HG03135 (cell line): ENCODE measurements at regions not wholly inside any gene's neighbourhood (a gene's known extent, or its start where the extent isn't known, plus 50 kb on each side); places are given as distances from the start of the nearest gene placed in this dataset.
"Not testable (repeated sequence)": the region's sequence is repeated elsewhere in the genome, so short reads cannot be mapped to it uniquely, and the experiment has no call there.

Experiments
- ATAC-seq: cut with Tn5 transposase; IDR thresholded peaks from one replicate; pipeline ENCODE4 v1.9.1; 2021; ENCODE audit warnings: mild to moderate bottlenecking, moderate library complexity; ENCODE audit not compliant: unreplicated experiment

DNA sequence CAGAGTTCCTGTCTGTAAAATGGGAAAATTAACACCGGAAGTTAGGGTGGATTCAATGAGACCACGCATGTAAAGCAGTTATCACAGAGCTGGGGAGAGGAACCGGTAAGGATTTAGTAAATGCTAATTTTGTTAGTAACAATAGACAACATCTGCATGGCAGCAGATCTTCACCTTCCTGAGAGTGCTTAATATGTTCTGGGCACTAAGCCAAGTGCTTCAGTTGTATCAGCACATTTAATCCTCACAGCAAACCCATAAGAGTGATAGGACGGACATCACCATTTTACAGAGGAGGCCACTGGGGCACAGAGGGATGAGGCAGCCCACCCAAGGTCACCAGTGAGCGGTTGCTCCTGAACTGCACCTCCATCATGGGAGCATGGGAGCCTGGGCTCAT, 189.4 kb downstream of the WNT5A start:
- no peak for ATAC-seq

DNA sequence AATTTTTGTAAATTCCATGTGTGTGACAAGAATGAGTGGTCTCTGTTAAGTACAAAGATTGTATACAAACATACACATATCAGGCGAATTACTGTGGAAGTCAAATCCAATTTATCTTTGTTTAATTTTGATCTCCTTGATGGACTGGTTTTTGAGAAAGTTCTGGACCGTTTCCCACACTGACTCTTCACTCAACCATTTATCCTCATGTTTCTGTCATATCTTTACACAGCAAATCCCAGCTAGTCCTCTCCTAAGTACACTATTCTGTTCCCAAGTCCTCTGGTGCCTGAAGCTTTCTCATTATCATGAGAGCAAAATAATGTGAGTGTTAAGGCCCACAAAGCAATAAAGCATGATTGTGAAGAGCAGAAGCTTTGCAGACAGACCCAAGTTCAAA, 189.9 kb downstream of the WNT5A start:
- ATAC-seq, result no peak

DNA sequence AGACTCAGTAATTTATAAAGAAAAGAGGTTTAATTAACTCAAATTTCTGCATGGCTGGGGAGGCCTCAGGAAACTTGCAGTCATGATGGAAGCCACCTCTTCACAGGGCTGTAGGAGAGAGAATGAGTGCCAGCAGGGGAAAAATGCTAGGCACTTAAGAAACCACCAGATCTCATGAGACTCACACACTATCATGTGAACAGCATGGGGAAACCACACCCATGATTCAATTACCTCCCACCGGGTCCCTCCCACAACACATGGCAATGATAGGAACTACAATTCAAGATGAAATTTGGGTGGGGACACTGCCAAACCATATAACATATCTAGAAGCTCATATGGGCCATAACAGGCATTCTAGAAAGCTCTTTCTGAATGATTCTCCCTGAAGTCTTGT, 190.3 kb downstream of the WNT5A start:
- no peak for ATAC-seq

DNA sequence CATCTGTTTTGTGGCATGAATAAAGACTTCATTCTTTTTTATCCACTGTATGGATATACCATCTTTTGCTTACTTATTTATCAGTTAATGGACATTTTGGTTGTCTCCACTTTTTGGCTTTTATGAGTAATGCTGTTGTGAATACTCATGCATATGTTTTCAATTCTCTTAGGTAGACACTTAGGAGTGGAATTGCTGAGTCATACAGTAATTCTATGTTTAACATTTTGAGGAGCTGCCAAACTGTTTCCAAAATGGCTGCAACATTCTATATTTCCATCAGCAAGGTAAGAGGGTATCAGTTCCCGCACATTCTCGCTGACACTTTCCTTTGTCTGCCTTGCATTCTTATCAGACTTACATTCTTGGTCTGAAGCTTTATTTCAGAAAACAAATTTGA, 191.1 kb downstream of the WNT5A start:
- no peak for ATAC-seq

DNA sequence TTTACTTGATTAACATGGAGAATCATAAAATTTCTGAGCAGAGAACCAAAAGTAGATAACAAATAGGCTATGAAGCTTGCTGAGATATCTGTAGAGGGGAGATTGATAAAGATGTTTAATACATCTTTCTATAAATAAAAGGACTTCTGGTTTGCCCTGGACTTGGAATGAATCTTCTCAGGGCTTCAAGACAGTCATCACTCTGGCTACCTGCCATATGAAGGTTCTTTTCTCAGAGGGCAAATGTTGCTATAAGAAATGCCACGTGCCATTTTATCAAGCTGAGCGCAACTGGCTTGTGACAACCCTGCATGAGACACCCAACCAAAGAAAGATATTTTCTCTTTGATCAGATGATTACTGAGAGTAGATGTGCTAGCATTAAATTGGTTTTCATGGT, 192.5 kb downstream of the WNT5A start:
- ATAC-seq, result no peak

DNA sequence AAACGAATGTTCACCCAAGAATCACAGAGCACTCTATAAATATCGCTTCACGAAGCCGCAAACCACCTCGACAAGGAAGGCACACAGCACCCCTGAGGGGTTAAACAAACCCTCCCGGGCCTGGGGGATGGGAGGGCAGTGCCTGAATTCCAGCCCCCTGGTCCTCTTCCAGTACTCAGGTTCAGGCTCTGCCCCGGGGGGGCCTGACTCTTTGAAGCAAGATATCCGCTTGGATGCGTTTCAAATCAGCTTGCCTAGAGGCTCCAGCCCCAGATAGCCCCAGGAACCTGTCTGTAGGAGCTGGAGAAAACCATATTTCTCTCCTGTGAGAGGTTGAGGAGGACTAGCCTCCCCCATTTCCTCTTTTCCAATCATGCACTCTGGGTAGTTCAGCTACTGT, 194.7 kb downstream of the WNT5A start:
- no peak for ATAC-seq

DNA sequence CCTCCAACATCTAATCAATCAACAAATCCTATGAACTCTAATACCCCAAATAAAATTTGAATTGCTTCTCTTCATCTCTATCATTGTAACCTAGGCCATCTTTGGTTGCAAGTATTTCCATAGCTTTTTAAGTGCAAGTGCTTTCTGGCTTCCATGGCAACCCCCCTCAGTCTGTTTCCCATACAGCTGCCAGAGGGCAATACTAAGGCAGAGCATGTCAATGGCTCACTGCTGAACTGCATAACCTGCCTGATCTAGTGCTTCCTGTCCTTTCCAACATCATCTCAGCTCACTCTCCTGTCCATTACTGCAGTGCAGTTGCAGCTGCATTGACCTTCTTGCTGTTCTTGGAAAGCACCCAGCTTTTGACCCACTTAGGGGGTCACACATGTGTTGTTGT, 198.4 kb downstream of the WNT5A start:
- ATAC-seq, result no peak

DNA sequence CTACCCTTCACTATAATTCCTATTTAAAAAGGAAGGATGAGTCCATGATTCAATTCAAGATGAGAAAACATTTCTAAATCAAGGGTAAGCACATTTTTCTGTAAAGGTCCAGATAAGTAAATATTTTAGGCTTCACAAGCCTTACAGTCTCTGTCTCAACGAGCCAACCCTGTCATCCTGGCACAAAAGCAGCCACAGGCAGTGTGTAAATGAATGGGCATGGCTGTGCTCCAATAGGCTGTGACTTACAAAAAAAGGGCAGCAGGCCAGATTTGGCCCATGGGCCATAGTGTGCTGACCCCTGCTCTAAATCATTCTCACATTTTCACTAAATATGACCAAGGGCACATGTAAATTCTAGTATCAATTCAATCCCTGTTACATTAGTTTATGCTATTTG, 200.4 kb downstream of the WNT5A start:
- ATAC-seq, result no peak

DNA sequence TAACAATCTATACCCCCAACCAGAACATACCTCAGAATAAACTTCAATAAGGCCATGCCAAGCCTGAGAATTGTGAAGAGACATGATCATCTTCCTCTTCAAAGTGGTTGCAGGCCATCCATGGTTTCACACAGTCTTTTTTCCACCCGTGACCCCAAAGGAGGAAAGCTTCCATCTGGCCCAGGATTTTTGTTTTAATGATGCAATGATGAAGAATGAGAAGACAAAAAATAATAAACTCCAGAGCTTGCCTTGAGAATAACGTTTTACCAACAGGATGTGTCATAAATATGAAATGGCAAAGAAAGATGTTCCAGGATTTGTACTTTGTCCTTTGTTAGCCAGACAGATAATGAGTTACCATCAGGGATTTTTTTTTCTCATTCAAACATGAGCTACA, 201.9 kb downstream of the WNT5A start:
- no peak for ATAC-seq

DNA sequence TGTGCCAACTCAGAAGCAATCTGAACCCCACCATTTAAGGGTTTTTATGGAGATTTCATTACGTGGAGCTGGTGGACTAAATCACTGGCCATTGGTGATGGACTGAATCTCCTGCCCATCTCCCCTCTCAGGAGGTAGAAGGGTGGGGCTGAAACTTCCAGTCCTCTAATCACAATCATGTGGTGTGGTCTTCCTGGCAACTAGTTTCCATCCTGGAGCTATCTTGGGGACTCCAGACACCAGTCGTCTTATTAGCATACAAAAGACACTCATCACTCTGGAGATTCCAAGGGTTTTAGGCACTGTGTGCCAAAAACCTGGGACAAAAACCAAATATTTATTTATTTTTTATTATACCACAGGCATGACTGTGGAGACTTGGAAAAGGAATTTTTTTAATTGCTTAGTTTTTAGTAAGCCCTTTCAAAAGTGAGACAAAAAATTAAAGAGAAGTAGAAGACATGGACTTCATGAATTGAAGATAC, 203.6 kb downstream of the WNT5A start:
- no peak for ATAC-seq

DNA sequence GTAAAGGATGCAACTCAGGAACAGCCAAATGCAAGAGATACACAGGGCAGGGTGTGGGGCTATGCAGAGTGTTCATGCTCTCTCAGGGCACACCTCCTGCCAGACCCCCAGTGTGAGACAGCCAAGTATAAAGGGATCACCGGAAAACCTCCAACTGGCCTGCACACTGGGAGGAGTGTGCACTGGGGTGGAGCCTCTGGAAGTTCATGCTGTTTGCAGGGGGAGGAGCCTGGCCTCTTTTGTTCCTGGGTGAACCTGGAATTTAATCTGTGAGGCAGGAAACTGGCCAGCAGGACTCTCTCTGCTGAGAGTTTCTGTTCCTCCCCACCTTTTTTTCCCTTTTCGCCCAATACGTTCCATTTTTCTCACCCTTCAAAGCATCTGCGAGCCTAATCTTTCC, 204.1 kb downstream of the WNT5A start:
- no peak for ATAC-seq

DNA sequence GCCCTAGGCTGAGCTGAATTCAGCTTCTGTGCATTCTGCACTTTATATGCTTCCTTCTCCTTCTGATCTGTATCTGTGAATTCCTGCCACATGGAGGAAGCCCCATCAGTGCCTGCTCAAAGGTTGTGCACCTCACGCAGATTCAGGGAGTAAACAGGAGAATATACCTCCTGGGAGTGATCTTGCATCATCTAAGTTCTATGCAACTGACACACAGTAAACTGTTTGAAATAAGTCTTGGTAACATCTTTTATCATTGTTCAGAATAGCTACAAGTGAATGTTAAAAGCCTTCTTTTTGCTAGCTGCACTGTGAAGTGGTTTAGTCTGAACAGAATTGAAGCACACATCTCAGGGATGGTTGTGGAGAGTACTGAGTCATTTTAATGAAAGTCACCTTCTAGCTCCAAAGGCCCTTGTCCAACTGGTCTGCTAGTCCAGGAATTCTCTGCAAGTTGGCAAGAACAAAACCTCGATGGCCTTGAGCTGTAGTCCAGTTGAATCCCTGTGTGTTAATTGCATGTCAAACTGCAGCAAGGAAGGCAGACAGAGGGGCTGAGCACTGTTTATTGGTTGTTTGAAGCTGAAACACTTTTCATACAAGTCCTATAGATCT, 215.0 kb downstream of the WNT5A start:
- no peak for ATAC-seq

DNA sequence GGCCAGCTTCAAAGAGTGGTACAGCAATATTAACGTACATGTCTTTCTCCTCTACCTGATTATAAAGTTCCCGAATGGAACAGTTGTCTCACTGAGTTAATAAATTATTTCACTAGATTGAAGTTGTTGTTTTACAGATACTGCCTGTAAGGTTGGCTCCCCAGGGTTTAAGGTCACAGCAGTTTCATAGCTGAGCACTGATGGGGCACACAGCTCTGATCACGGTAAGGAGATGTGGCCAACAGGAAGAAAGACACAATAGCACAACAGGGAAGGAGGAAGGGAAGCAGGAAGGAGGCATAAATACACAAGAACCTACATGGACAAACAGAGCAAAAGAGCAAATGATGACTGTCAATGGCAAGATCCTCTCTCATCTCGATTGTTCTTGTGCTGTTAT, 215.6 kb downstream of the WNT5A start:
- ATAC-seq, result no peak

DNA sequence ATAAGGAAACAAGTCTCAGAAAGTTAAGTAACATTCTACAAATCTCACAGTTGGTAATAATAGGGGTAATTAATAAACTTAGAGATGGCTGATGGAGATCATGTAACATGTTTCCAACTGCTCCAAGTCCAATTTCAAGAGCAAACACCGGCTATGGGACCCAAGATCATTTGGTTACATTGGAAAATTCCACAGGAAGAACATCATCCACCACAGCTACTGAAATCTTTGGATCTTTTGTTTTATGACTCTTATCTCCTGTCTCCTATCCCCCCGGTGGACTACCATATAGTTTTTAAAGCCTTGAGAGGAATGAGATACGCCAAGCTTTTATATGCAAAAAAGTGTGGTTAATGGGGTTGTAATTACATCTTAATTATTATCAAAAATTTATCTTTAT, 216.1 kb downstream of the WNT5A start:
- ATAC-seq, result no peak

DNA sequence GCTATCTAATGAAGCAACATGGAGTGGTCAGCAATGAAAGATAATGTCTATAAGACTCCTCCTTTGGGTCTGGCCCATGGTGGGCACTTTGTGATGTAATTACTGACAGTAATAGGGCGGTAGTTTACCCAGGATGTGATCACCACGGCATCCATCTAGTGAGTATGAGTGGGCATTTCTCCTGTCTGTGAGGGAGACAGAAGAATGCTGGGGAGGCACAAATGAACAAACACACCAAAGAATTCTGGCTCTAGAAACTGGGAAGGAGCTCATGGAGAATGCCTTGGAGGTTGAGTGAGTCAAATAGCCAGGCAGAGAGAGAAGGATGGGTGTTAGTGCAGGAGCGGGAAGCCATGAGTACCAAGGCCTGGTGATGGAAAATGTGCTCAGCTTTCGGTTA, 217.5 kb downstream of the WNT5A start:
- no peak for ATAC-seq

DNA sequence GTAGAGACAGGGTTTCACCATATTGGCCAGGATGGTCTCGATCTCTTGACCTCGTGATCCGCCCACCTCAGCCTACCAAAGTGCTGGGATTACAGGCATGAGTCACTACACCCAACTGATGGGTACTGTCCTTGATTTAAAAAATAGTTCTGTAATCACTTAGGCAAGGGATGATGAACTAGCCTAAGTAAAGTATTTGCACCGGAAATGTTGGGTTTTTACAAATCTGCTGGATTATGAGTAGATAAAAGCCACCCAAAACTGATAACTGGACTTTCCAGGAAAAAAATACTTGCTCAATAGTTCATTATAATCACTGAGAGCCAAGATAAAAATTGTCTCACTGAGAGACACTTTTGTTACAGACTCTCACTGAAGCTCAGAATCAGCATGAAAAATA, 218.0 kb downstream of the WNT5A start:
- ATAC-seq, result no peak

DNA sequence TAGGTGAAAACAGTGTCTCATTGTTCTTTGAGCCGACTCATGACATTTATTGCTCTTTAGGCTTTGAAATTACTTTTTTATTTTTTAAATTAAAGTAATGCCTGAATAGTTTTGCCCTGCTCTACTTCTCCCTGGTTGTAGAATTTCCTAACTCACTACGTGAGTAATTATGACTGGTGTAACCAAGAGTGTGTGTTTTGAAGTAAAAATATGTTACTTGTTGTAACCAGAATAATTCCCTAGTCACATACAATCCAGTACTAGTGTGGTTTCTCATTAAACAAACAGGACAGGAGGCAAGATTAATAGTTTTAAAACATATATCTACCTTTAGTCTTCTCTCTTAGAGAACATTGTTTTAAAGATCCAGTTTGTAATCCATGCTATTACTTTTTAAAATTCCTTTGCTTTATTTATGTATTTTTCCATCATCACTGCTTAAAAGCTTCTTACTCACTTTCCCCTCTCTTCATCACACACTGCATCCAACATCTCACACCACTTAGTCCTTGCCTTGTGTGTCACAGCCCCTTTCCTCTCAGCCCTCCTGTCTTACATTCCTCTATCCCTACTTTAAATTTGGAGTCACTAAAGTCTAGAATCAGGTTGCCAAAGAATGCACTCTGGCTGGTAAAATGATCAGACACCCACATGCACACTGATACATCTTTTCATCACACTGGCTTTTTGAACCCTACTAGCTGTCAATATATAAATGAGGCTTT, 219.7 kb downstream of the WNT5A start:
- ATAC-seq, result no peak

DNA sequence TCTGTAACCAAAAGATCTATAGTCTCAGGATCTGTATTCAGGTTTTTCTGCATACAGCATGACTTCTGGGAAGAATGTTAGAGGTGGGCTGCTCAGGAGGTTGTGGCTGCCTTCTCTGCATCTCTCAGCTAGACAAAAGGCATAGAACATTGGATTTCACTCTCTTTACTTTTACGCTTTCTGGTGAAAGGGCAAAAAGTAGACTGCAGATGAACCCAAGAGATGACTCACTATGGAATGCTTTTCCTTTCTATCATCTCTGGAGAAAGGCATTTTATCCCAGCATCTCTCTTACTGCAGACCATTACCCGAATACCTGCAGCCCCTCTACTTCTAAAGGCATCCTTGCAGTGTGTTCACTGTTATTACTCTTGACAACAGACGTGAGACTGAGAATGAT, 222.2 kb downstream of the WNT5A start:
- no peak for ATAC-seq

DNA sequence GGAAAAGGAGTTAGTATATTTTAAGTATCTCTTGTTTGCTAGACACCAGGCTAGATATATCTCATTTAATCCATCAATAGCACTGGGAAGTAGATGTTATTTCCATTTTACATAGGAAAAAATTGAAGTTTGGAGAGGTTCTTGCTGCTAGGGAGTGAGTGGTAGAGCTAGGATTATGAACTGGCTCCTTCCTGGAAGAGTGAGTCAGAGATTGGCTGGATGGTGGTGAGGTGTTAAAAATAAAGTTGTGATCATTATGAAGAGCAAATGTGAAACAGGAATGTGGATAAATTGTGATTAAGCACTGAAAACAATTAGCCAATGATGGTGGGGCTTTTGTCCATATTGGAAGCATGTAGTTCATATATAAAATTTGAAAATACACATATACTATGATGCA, 234.2 kb downstream of the WNT5A start:
- no peak for ATAC-seq

DNA sequence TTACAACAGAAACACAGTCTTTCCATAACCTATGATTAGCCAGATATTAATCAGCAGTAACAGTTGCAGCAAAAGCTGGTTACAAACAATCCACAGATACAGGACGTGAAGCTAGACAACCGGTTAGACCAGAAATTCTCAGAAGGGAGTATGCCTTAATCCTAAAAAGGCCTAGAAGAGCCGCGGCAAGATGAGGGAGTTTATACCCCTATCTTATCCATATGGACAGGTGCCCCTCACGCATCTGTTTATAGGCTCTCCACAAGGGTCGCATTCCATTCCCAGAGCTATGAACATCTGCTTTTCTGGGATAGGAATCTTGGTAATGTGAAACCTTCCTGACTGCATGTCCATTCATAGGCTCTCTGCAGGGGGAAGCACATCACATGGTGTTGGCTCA, 237.9 kb downstream of the WNT5A start:
- ATAC-seq, result not testable (repeated sequence)

DNA sequence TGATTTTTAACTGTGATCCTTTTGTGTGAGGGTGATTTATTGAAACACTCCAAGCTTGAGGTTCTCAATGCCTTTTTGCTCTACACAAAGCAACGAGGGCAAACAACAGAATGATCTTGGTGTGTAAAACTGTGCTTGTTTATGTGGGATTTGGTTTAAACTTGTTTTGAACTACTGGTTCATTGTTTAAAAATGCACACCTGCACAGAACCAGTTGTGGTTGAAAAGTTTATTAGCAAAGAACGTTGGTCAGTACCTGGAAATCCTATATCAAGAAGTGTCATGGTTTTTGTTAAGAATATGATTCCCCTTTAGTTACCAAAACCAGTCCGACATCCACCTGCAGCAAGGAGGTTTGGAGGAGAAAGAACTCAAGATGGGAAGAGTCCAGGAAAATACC, 239.4 kb downstream of the WNT5A start:
- ATAC-seq, result no peak

DNA sequence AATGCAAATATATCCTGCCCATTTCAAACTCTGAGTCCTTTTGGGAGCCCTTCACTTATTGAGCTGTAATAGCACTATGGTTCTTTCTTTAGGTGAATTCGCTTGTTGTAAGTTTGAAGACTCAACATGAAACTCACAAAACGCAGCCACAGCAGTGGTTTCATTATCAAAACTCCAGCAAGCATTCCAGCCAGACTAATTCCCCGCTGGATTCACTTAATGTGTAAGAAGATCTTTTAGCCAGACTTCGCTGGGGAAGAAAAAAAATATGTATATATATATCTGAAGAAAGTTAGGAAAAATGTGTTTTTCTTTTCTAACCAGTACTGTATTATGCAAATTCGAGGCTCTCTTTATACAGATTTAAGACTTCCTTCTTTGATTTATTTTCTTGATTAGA, 241.1 kb downstream of the WNT5A start:
- no peak for ATAC-seq

DNA sequence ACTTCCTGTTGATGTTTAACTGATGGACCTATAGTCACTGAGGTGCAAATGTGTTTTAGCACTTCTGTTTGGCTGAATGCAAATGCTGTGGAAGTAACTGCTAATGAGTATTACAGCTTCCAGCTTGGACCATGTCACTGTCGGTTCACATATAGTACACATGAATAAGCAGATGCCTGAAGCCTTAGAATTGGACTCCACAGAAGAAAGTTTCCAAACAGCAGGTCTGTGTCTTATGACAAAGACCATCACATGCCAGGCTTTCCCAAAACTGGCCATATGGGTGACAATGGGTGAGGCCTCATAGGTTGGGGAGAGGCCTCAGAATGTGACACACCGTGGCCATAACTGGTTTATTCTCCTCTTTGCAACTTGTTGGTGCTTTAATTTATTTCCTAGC, 241.8 kb downstream of the WNT5A start:
- ATAC-seq, result no peak
